ENCODE measurements at regions not wholly inside any gene's neighbourhood (a gene's known extent, or its start where the extent isn't known, plus 50 kb on each side); places are given as distances from the start of the nearest gene placed in this dataset.

GRCh38 chr5:83405662-83406061, 65.9 kb upstream of the VCAN start:
- Histone ChIP-seq H3K4me3 (no peak overlapping the region), H3K4me2 (ENCODE audit: insufficient read depth, low read length) (no peak overlapping the region), H3K27me3 (ENCODE audit: control insufficient read depth in 2 of 2, insufficient read depth in 2 of 2, low read length in 2 of 2) (no peaks in the 10 kb centered on the region), H3K9me1 (ENCODE audit: control insufficient read depth, insufficient read depth, low read length) (no peaks in the 10 kb centered on the region), H3K36me3 (ENCODE audit: control insufficient read depth, insufficient read depth, low read length) (no peaks in the 10 kb centered on the region), H2AFZ (ENCODE audit: low read depth, low read length) (no peak overlapping the region), H3K27ac (ENCODE audit: extremely low read depth, low read depth, low read length) (no peak overlapping the region), H3K4me1 (replicated peaks in 1 of 2; ENCODE audit: control insufficient read depth in 2 of 2, insufficient read depth in 2 of 2, low read length in 2 of 2) (no peaks in the 10 kb centered on the region), H3K79me2 (ENCODE audit: control insufficient read depth, insufficient read depth, low read length) (no peaks in the 10 kb centered on the region), H3K9me3 (replicated peaks; ENCODE audit: control insufficient read depth, insufficient read depth, low read depth, low read length) (no peaks in the 10 kb centered on the region), H3K9ac (ENCODE audit: insufficient read depth in 1 of 2, low read depth in 2 of 2, low read length in 2 of 2) (no peak overlapping the region), H4K20me1 (replicated peaks; ENCODE audit: control insufficient read depth, insufficient read depth, low read length) (no peaks in the 10 kb centered on the region)
- WGBS (ENCODE audit: insufficient coverage, low coverage, missing lambda C conversion rate) = 9% methylated on average over 3 of the region's 3 CpGs
- no TSS peak for BruUV-seq (replicated peaks)
- DNase-seq (ENCODE audit: extremely low read depth in 1 of 4, low spot score in 3 of 4) (no peak), ATAC-seq (no peak), FAIRE-seq (no peak)
- ChIA-PET POLR2A (interaction anchor here (1.8 kb wide), 1 partner anchor 13 kb away, joined by 4 read pairs; no protein-coding TSS in a partner anchor), CTCF (ENCODE audit: low intra/inter-chr PET ratio) (no interaction called here)
- TF ChIP-seq ZNF445 (CRISPR knock-in tag; IDR thresholded peaks at IDR 0.05; ENCODE audit: low read depth) = no peak
- TF ChIP-seq ZNF79 (CRISPR knock-in tag; IDR thresholded peaks at IDR 0.05; ENCODE audit: low read depth) = no peak
- TF ChIP-seq ZNF41 (CRISPR knock-in tag; conservative IDR thresholded peaks at IDR 0.05) = no peak
- no peak for TF ChIP-seq RBM25 (IDR thresholded peaks at IDR 0.05; ENCODE audit: low read depth, low read length, severe bottlenecking)
- no peak for TF ChIP-seq SMC3 (conservative IDR thresholded peaks at IDR 0.05; ENCODE audit: insufficient read depth, low read depth, low read length)
- no peak for TF ChIP-seq PHF8 (IDR thresholded peaks at IDR 0.05; ENCODE audit: borderline replicate concordance, low read length)
- no peak for TF ChIP-seq ELK1 (CRISPR knock-in tag; IDR thresholded peaks at IDR 0.05)
- TF ChIP-seq, protein P1, sequence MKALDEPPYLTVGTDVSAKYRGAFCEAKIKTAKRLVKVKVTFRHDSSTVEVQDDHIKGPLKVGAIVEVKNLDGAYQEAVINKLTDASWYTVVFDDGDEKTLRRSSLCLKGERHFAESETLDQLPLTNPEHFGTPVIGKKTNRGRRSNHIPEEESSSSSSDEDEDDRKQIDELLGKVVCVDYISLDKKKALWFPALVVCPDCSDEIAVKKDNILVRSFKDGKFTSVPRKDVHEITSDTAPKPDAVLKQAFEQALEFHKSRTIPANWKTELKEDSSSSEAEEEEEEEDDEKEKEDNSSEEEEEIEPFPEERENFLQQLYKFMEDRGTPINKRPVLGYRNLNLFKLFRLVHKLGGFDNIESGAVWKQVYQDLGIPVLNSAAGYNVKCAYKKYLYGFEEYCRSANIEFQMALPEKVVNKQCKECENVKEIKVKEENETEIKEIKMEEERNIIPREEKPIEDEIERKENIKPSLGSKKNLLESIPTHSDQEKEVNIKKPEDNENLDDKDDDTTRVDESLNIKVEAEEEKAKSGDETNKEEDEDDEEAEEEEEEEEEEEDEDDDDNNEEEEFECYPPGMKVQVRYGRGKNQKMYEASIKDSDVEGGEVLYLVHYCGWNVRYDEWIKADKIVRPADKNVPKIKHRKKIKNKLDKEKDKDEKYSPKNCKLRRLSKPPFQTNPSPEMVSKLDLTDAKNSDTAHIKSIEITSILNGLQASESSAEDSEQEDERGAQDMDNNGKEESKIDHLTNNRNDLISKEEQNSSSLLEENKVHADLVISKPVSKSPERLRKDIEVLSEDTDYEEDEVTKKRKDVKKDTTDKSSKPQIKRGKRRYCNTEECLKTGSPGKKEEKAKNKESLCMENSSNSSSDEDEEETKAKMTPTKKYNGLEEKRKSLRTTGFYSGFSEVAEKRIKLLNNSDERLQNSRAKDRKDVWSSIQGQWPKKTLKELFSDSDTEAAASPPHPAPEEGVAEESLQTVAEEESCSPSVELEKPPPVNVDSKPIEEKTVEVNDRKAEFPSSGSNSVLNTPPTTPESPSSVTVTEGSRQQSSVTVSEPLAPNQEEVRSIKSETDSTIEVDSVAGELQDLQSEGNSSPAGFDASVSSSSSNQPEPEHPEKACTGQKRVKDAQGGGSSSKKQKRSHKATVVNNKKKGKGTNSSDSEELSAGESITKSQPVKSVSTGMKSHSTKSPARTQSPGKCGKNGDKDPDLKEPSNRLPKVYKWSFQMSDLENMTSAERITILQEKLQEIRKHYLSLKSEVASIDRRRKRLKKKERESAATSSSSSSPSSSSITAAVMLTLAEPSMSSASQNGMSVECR (CRISPR knock-in tag; IDR thresholded peaks at IDR 0.05) = no peak
- no peak for TF ChIP-seq BDP1 (IDR thresholded peaks at IDR 0.05; ENCODE audit: insufficient read depth, insufficient read length)
- in situ Hi-C loops (cut with MboI) = no loop called here
- intact Hi-C loops (cut with micrococcal nuclease) = no loop called here
